Calu3 (cell line): ENCODE measurements at regions not wholly inside any gene's neighbourhood (a gene's known extent, or its start where the extent isn't known, plus 50 kb on each side); places are given as distances from the start of the nearest gene placed in this dataset.
A peak's percentile ranks its signal among the peaks of the same experiment; 100 is the strongest.

Source experiments
- BruUV-seq: library from RNA; stranded (reverse); fragments of 400-500 nt; replicated peaks from 2 replicates; lab custom pipeline; 2021; lab: Mats Ljungman, UMichigan
- CTCF ChIA-PET: fragments of 300-600 bp; sonication (Branson Sonifier 250); formaldehyde crosslinking; loops from one replicate; lab custom pipeline; 2022; ENCODE audit warnings: antibody characterized with exemption; lab: Charles Lee
- DNase-seq: peaks from one replicate; pipeline ENCODE4 v3.0.0; 2022
- H3K27ac Mint-ChIP-seq: one replicate; pipeline ENCODE4 v1.8.0; 2022; ENCODE audit warnings: mixed read lengths; ENCODE audit not compliant: unreplicated experiment
- H3K27me3 Mint-ChIP-seq: one replicate; pipeline ENCODE4 v1.8.0; 2022; ENCODE audit warnings: mixed read lengths; ENCODE audit not compliant: unreplicated experiment
- H3K36me3 Mint-ChIP-seq: one replicate; pipeline ENCODE4 v1.8.0; 2022; ENCODE audit warnings: mild to moderate bottlenecking, moderate library complexity, mixed read lengths; ENCODE audit not compliant: insufficient read depth, unreplicated experiment
- H3K4me1 Mint-ChIP-seq: one replicate; pipeline ENCODE4 v1.8.0; 2022; ENCODE audit warnings: mild to moderate bottlenecking, low read depth, mixed read lengths; ENCODE audit not compliant: unreplicated experiment
- H3K4me3 Mint-ChIP-seq: one replicate; pipeline ENCODE4 v1.8.0; 2022; ENCODE audit warnings: mild to moderate bottlenecking, low read depth, moderate library complexity, mixed read lengths; ENCODE audit not compliant: unreplicated experiment
- H3K9me3 Mint-ChIP-seq: one replicate; pipeline ENCODE4 v1.8.0; 2022; ENCODE audit warnings: low read depth, mixed read lengths; ENCODE audit not compliant: unreplicated experiment
- intact Hi-C: fragments of 100-400 bp; cut with micrococcal nuclease; formaldehyde crosslinking; loops from one replicate; pipeline ENCODE4 v1.10.0; 2022; ENCODE audit not compliant: unreplicated experiment
- TF ChIP-seq, protein P1 (sequence below): fragments of 200-600 bp; IDR thresholded peaks from one replicate; pipeline ENCODE4 v1.8.0; 2022; ENCODE audit warnings: antibody characterized with exemption; ENCODE audit not compliant: unreplicated experiment

GRCh38 chr3:99402755-99403154, 235.6 kb upstream of the COL8A1 start:
- TF ChIP-seq, protein P1, sequence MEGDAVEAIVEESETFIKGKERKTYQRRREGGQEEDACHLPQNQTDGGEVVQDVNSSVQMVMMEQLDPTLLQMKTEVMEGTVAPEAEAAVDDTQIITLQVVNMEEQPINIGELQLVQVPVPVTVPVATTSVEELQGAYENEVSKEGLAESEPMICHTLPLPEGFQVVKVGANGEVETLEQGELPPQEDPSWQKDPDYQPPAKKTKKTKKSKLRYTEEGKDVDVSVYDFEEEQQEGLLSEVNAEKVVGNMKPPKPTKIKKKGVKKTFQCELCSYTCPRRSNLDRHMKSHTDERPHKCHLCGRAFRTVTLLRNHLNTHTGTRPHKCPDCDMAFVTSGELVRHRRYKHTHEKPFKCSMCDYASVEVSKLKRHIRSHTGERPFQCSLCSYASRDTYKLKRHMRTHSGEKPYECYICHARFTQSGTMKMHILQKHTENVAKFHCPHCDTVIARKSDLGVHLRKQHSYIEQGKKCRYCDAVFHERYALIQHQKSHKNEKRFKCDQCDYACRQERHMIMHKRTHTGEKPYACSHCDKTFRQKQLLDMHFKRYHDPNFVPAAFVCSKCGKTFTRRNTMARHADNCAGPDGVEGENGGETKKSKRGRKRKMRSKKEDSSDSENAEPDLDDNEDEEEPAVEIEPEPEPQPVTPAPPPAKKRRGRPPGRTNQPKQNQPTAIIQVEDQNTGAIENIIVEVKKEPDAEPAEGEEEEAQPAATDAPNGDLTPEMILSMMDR = no peak
- H3K4me3 Mint-ChIP-seq = no peak overlapping the region
- H3K27me3 Mint-ChIP-seq = no peaks in the 10 kb centered on the region
- CTCF ChIA-PET = no interaction called here
- DNase-seq = no peak
- H3K4me1 Mint-ChIP-seq = no peaks in the 10 kb centered on the region
- H3K27ac Mint-ChIP-seq = no peak overlapping the region
- intact Hi-C loops = no loop called here
- peaks cover 6% of the 10 kb centered on the region for H3K9me3 Mint-ChIP-seq
- H3K36me3 Mint-ChIP-seq = no peaks in the 10 kb centered on the region
- no TSS peak for BruUV-seq

- no TSS peak for BruUV-seq
- CTCF ChIA-PET = no interaction called here
- Mint-ChIP-seq H3K4me1 (peaks cover 4% of the 10 kb centered on the region), H3K9me3 (peaks cover 10% of the 10 kb centered on the region), H3K27ac (no peak overlapping the region), H3K4me3 (no peak overlapping the region), H3K36me3 (no peaks in the 10 kb centered on the region), H3K27me3 (no peaks in the 10 kb centered on the region)
- TF ChIP-seq, protein P1 = no peak
- DNase-seq = no peak
- intact Hi-C loops = no loop called here
Measured at GRCh38 chr3:99400352-99400751, 238.0 kb upstream of the COL8A1 start.

- H3K4me3 Mint-ChIP-seq = no peak overlapping the region
- no TSS peak for BruUV-seq
- TF ChIP-seq, protein P1 = no peak
- H3K9me3 Mint-ChIP-seq = peaks cover 10% of the 10 kb centered on the region
- no peak overlapping the region for H3K27ac Mint-ChIP-seq
- H3K36me3 Mint-ChIP-seq = no peaks in the 10 kb centered on the region
- intact Hi-C loops = no loop called here
- CTCF ChIA-PET = no interaction called here
- H3K27me3 Mint-ChIP-seq = no peaks in the 10 kb centered on the region
- peaks cover 18% of the 10 kb centered on the region for H3K4me1 Mint-ChIP-seq
- DNase-seq = no peak
Measured at GRCh38 chr3:99396651-99397275, 241.6 kb upstream of the COL8A1 start.

GRCh38 chr3:99394831-99395778, 243.3 kb upstream of the COL8A1 start:
- Mint-ChIP-seq H3K4me3 (no peak overlapping the region), H3K4me1 (peaks cover 18% of the 10 kb centered on the region), H3K36me3 (no peaks in the 10 kb centered on the region), H3K27ac (peak overlapping the region; percentile 21), H3K27me3 (no peaks in the 10 kb centered on the region), H3K9me3 (peaks cover 10% of the 10 kb centered on the region)
- DNase-seq = peak; percentile 11
- BruUV-seq = no TSS peak
- CTCF ChIA-PET = no interaction called here
- TF ChIP-seq, protein P1 = no peak
- intact Hi-C loops = no loop called here
